Large intestine (tissue), 3 donors: ENCODE measurements at regions not wholly inside any gene's neighbourhood (a gene's known extent, or its start where the extent isn't known, plus 50 kb on each side); places are given as distances from the start of the nearest gene placed in this dataset.

Experiments used
- DNase-seq, 2 donors: peaks; one replicate each; pipeline versions ENCODE4 v3.0.0 to v3.0.0-alpha.2; 2013
- H3K27ac ChIP-seq: one replicate; pipeline ENCODE4 v1.5.1; 2013; ENCODE audit warnings: low read length
- H3K27me3 ChIP-seq: 2 replicates; pipeline ENCODE4 v1.6.1; 2013; ENCODE audit warnings: low read length; ENCODE audit not compliant: control insufficient read depth, insufficient read depth
- H3K36me3 ChIP-seq: 2 replicates; pipeline ENCODE4 v1.6.1; 2013; ENCODE audit warnings: low read length; ENCODE audit not compliant: control insufficient read depth, insufficient read depth
- H3K4me1 ChIP-seq: one replicate; pipeline ENCODE4 v1.6.1; 2013; ENCODE audit warnings: low read length; ENCODE audit not compliant: control insufficient read depth, insufficient read depth
- H3K4me3 ChIP-seq: one replicate; pipeline ENCODE4 v1.5.1; 2013; ENCODE audit warnings: low read length
- H3K9me3 ChIP-seq: one replicate; pipeline ENCODE4 v1.6.1; 2013; ENCODE audit warnings: mild to moderate bottlenecking, low read depth, low read length, moderate library complexity; ENCODE audit not compliant: control insufficient read depth
- WGBS: methylation state at CpG from one replicate; pipeline ENCODE4 v1.1.5; 2013; ENCODE audit warnings: low lambda C conversion rate; ENCODE audit not compliant: insufficient coverage; 5-methylcytosine and 5-hydroxymethylcytosine counted together

DNA sequence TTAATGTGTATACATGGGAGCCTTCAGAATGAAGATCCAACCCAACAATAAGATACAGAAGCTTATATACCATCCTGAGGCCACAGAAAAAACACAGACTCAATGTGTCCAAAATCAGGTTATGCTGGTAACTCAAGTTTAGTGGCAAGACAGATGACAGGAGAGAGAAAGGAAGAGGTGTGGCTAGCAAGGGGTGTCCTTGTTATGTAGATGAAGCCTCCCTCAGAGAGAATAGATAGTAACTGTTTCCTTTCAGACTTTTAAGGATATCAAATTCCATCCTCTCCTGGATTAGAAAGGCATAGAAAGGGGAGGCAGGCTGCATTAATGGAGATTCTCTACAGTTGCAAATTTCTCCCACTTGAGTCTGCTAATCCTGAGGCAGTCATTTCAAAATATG is 447.4 kb downstream of the GABRB3 start:
- Histone ChIP-seq H3K36me3 (no peaks in the 10 kb centered on the region), H3K9me3 (no peaks in the 10 kb centered on the region), H3K27ac (no peak overlapping the region), H3K4me1 (no peaks in the 10 kb centered on the region), H3K27me3 (no peaks in the 10 kb centered on the region), H3K4me3 (no peak overlapping the region)
- DNase-seq, result no peak

- no peak overlapping the region for H3K4me3 ChIP-seq
- H3K9me3 ChIP-seq, result no peaks in the 10 kb centered on the region
- no peaks in the 10 kb centered on the region for H3K27me3 ChIP-seq
- no peak for DNase-seq
- H3K36me3 ChIP-seq, result no peaks in the 10 kb centered on the region
- H3K4me1 ChIP-seq, result no peaks in the 10 kb centered on the region
- 83% methylated on average over 2 of the region's 4 CpGs for WGBS
- no peak overlapping the region for H3K27ac ChIP-seq
Measured at GRCh38 chr15:26323566-26323965, 449.3 kb downstream of the GABRB3 start.

GRCh38 chr15:26318689-26319088 is 454.2 kb downstream of the GABRB3 start:
- H3K4me1 ChIP-seq, result no peaks in the 10 kb centered on the region
- H3K9me3 ChIP-seq, result no peaks in the 10 kb centered on the region
- DNase-seq, result no peak
- no peaks in the 10 kb centered on the region for H3K27me3 ChIP-seq
- H3K4me3 ChIP-seq, result no peak overlapping the region
- no peak overlapping the region for H3K27ac ChIP-seq
- H3K36me3 ChIP-seq, result no peaks in the 10 kb centered on the region
- no CpG with 5 or more reads among the region's 1 CpG for WGBS

- Histone ChIP-seq H3K4me3 (no peak overlapping the region), H3K4me1 (no peaks in the 10 kb centered on the region), H3K27me3 (no peaks in the 10 kb centered on the region), H3K36me3 (no peaks in the 10 kb centered on the region), H3K27ac (no peak overlapping the region), H3K9me3 (no peaks in the 10 kb centered on the region)
- 90% methylated on average over 2 of the region's 4 CpGs for WGBS
- DNase-seq, result no peak
Measured at GRCh38 chr15:26314577-26314976, 451.4 kb upstream of the ATP10A start.

DNA sequence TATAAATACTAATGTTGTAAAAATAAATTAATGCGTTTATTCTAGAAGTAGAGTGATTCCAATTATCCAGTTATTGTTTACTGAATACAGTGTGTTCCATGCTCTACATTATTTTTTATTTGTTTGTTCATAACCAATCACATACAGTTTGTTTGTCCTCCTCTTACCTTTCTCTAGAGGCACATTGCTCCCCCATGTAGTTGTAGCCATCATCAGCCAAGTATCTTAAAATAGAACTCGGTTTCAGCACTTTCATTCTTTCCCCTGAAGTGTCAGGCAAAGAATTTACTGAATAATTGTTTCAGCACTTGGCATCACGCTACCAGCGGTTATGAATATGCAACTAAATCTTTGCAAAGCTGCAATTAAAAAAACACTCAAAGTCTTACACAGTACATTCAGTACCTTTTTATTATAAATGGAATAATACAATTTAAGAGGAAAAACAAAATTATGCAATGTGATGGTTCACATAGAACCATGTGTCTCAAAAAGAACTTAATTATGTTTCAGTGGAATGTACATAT is 448.6 kb upstream of the ATP10A start:
- no peak overlapping the region for H3K4me3 ChIP-seq
- no peaks in the 10 kb centered on the region for H3K36me3 ChIP-seq
- no peak overlapping the region for H3K27ac ChIP-seq
- H3K9me3 ChIP-seq, result no peaks in the 10 kb centered on the region
- WGBS, result no CpG with 5 or more reads among the region's 4 CpGs
- no peaks in the 10 kb centered on the region for H3K4me1 ChIP-seq
- H3K27me3 ChIP-seq, result no peaks in the 10 kb centered on the region
- DNase-seq, result no peak

GRCh38 chr15:26298659-26299170 is 435.6 kb upstream of the ATP10A start:
- Histone ChIP-seq H3K4me3 (no peak overlapping the region), H3K27me3 (no peaks in the 10 kb centered on the region), H3K9me3 (peaks cover 8% of the 10 kb centered on the region), H3K4me1 (no peaks in the 10 kb centered on the region), H3K36me3 (no peaks in the 10 kb centered on the region), H3K27ac (no peak overlapping the region)
- 90% methylated on average over 2 of the region's 10 CpGs for WGBS
- DNase-seq, result no peak

DNA sequence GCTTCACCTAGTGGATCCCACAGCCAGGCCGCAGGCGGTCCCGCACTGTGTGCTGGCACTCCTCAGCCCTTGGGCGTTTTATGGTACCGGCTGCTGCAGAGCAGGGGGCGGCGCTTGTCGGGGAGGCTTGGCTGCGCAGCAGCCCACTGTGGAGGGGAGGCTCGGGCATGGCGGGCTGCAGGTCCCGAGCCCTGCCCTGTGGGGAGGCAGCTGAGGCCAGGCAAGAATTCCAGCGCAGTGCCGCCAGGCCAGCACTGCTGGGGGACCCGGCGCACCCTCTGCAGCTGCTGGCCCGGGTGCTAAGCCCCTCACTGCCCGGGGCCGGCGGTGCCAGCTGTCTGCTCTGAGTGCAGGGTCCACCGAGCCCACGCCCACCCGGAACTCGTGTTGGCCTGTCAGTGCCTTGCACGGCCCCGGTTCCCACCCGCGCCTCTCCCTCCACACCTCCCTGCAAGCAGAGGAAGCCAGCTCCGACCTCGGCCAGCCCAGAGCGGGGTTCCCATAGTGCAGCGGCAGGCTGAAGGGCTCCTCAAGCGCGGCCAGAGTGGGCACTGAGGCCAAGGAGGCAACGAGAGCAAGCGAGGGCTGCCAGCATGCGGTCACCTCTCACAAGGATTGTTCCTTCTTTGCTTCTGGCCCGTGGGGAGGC is 435.0 kb upstream of the ATP10A start:
- Histone ChIP-seq H3K27me3 (no peaks in the 10 kb centered on the region), H3K27ac (no peak overlapping the region), H3K9me3 (peaks cover 8% of the 10 kb centered on the region), H3K4me1 (no peaks in the 10 kb centered on the region), H3K36me3 (no peaks in the 10 kb centered on the region), H3K4me3 (no peak overlapping the region)
- no CpG with 5 or more reads among the region's 38 CpGs for WGBS
- DNase-seq, result no peak

- no peaks in the 10 kb centered on the region for H3K4me1 ChIP-seq
- no peaks in the 10 kb centered on the region for H3K27me3 ChIP-seq
- no peak for DNase-seq
- H3K9me3 ChIP-seq, result peaks cover 8% of the 10 kb centered on the region
- H3K4me3 ChIP-seq, result no peak overlapping the region
- no peak overlapping the region for H3K27ac ChIP-seq
- no CpG with 5 or more reads among the region's 4 CpGs for WGBS
- H3K36me3 ChIP-seq, result no peaks in the 10 kb centered on the region
Measured at GRCh38 chr15:26295336-26296085, 432.4 kb upstream of the ATP10A start.

- Histone ChIP-seq H3K9me3 (peaks cover 8% of the 10 kb centered on the region), H3K4me3 (no peak overlapping the region), H3K27ac (no peak overlapping the region), H3K27me3 (no peaks in the 10 kb centered on the region), H3K36me3 (no peaks in the 10 kb centered on the region), H3K4me1 (no peaks in the 10 kb centered on the region)
- WGBS, result no CpG with 5 or more reads among the region's 5 CpGs
- no peak for DNase-seq
Measured at GRCh38 chr15:26294059-26294689, 431.0 kb upstream of the ATP10A start.

DNA sequence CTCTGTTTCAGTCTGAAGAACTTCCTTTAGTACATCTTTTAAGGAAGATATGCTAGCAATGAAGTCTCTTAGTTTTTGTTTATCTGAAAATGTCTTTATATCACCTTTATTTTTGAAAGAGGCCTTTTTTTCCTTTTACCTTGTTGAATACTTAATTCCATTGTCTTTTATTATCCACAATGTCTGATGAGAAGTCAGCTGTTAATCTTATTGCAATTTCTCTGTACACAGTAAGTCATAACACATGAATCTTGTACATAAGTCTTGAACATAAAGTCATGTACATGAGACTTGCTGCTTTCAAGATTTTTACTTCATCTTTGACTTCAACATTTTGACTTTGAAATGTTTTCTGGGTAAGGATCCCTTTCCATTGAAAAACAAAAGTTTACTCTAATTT is 424.3 kb upstream of the ATP10A start:
- no peaks in the 10 kb centered on the region for H3K9me3 ChIP-seq
- H3K27ac ChIP-seq, result no peak overlapping the region
- no peaks in the 10 kb centered on the region for H3K27me3 ChIP-seq
- H3K4me1 ChIP-seq, result no peaks in the 10 kb centered on the region
- DNase-seq, result no peak
- H3K36me3 ChIP-seq, result no peaks in the 10 kb centered on the region
- no peak overlapping the region for H3K4me3 ChIP-seq
